ENCODE measurements at regions not wholly inside any gene's neighbourhood (a gene's known extent, or its start where the extent isn't known, plus 50 kb on each side); places are given as distances from the start of the nearest gene placed in this dataset.

GRCh38 chr4:124066595-124066994 is 645.9 kb downstream of the ANKRD50 start:
- no peak overlapping the region for H3K4me3 Mint-ChIP-seq
- no peaks in the 10 kb centered on the region for H3K27me3 Mint-ChIP-seq
- Histone ChIP-seq H3K27me3 (replicated peaks in 1 of 4; ENCODE audit: control extremely low read depth in 1 of 4, control insufficient read depth in 3 of 4, insufficient read depth in 4 of 4, low read length in 3 of 4) (no peaks in the 10 kb centered on the region), H3K4me2 (replicated peaks; ENCODE audit: low read depth, low read length, poor library complexity, severe bottlenecking) (no peak overlapping the region), H3K4me3 (ENCODE audit: control extremely low read depth in 1 of 5, extremely low read depth in 1 of 5, insufficient read depth in 1 of 5, low read depth in 2 of 5, low read length in 4 of 5) (no peak overlapping the region), H3K9ac (ENCODE audit: low read length) (no peak overlapping the region), H3K4me1 (ENCODE audit: control insufficient read depth in 2 of 2, insufficient read depth in 2 of 2, low read length in 2 of 2) (no peaks in the 10 kb centered on the region), H3K27ac (ENCODE audit: low read length in 2 of 2) (no peak overlapping the region), H2AFZ (ENCODE audit: insufficient read depth, low read depth, low read length, poor library complexity, severe bottlenecking) (no peak overlapping the region), H4K20me1 (ENCODE audit: control insufficient read depth, insufficient read depth, low read length, poor library complexity, severe bottlenecking) (no peaks in the 10 kb centered on the region), H3K36me3 (replicated peaks in 1 of 2; ENCODE audit: control extremely low read depth in 1 of 2, control insufficient read depth in 1 of 2, extremely low read depth in 1 of 2, insufficient read depth in 2 of 2, low read length in 1 of 2) (no peaks in the 10 kb centered on the region), H3K79me2 (ENCODE audit: control insufficient read depth, insufficient read depth, low read length) (no peaks in the 10 kb centered on the region), H3K9me3 (ENCODE audit: control extremely low read depth in 1 of 3, control insufficient read depth in 2 of 3, insufficient read depth in 1 of 3, low read length in 2 of 3) (peaks cover 0 to 16% (median 9%) of the 10 kb centered on the region in 3 donors)
- WGBS (ENCODE audit: insufficient coverage) = 100% methylated on average over 1 of the region's 1 CpG
- DNase-seq = no peak
- peaks cover 7% of the 10 kb centered on the region for H3K9me3 Mint-ChIP-seq (ENCODE audit: insufficient read depth)
- H3K4me1 Mint-ChIP-seq = no peaks in the 10 kb centered on the region
- H3K27ac Mint-ChIP-seq = no peak overlapping the region
- TF ChIP-seq EZH2 (IDR thresholded peaks at IDR 0.05; ENCODE audit: borderline replicate concordance, insufficient read depth, low read depth, low read length, poor library complexity, severe bottlenecking) (no peak), CTCF (IDR thresholded peaks at IDR 0.05) (no peak)
- ATAC-seq (ENCODE audit: low read depth) = no peak
- ChIA-PET POLR2A (no interaction called here), CTCF (no interaction called here)
- intact Hi-C loops (cut with micrococcal nuclease) = no loop called here

DNA sequence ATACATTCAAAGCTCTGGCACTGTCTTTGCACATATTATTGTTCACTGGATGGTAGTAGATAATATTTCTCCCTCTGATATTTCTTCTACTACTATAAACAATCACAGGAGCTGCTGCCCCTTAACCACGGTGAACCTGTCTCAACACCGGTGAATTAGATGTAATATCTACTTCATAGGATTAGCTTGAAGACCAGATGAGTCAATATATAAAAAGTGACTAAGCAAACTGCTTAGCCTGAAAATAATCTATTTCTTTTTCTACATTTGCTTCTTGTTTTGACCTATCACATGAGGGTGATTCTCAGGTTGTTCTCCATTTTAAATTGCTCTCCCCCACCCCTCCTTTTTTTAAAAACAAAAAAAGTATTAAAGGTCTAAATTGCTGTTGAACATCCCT is 645.5 kb downstream of the ANKRD50 start:
- intact Hi-C loops (cut with micrococcal nuclease) = no loop called here
- ATAC-seq (ENCODE audit: low read depth) (no peak), DNase-seq (no peak)
- H3K79me2 ChIP-seq (ENCODE audit: control insufficient read depth, insufficient read depth, low read length) = no peaks in the 10 kb centered on the region
- no CpG with 5 or more reads among the region's 2 CpGs for WGBS (ENCODE audit: insufficient coverage)
- TF ChIP-seq CTCF (IDR thresholded peaks at IDR 0.05) = no peak
- TF ChIP-seq EZH2 (IDR thresholded peaks at IDR 0.05; ENCODE audit: borderline replicate concordance, insufficient read depth, low read depth, low read length, poor library complexity, severe bottlenecking) = no peak
- H2AFZ ChIP-seq (ENCODE audit: insufficient read depth, low read depth, low read length, poor library complexity, severe bottlenecking) = no peak overlapping the region
- H3K9ac ChIP-seq (ENCODE audit: low read length) = no peak overlapping the region
- H3K9me3 ChIP-seq (ENCODE audit: control extremely low read depth in 1 of 3, control insufficient read depth in 2 of 3, insufficient read depth in 1 of 3, low read length in 2 of 3) = peaks cover 0 to 18% (median 11%) of the 10 kb centered on the region in 3 donors
- Mint-ChIP-seq H3K4me1 (no peaks in the 10 kb centered on the region), H3K4me3 (no peak overlapping the region), H3K27me3 (no peaks in the 10 kb centered on the region), H3K9me3 (ENCODE audit: insufficient read depth) (peaks cover 7% of the 10 kb centered on the region), H3K27ac (no peak overlapping the region)
- no peaks in the 10 kb centered on the region for H3K4me1 ChIP-seq (ENCODE audit: control insufficient read depth in 2 of 2, insufficient read depth in 2 of 2, low read length in 2 of 2)
- no peak overlapping the region for H3K27ac ChIP-seq (ENCODE audit: low read length in 2 of 2)
- no peak overlapping the region for H3K4me2 ChIP-seq (replicated peaks; ENCODE audit: low read depth, low read length, poor library complexity, severe bottlenecking)
- no peaks in the 10 kb centered on the region for H4K20me1 ChIP-seq (ENCODE audit: control insufficient read depth, insufficient read depth, low read length, poor library complexity, severe bottlenecking)
- no peak overlapping the region for H3K4me3 ChIP-seq (ENCODE audit: control extremely low read depth in 1 of 5, extremely low read depth in 1 of 5, insufficient read depth in 1 of 5, low read depth in 2 of 5, low read length in 4 of 5)
- no peaks in the 10 kb centered on the region for H3K27me3 ChIP-seq (replicated peaks in 1 of 4; ENCODE audit: control extremely low read depth in 1 of 4, control insufficient read depth in 3 of 4, insufficient read depth in 4 of 4, low read length in 3 of 4)
- POLR2A ChIA-PET = no interaction called here
- no peaks in the 10 kb centered on the region for H3K36me3 ChIP-seq (replicated peaks in 1 of 2; ENCODE audit: control extremely low read depth in 1 of 2, control insufficient read depth in 1 of 2, extremely low read depth in 1 of 2, insufficient read depth in 2 of 2, low read length in 1 of 2)
- CTCF ChIA-PET = no interaction called here

Data from B cell (primary cell).